HG03575 (cell line): ENCODE measurements at regions not wholly inside any gene's neighbourhood (a gene's known extent, or its start where the extent isn't known, plus 50 kb on each side); places are given as distances from the start of the nearest gene placed in this dataset.
A peak's percentile ranks its signal among the peaks of the same experiment; 100 is the strongest.
"Not testable (repeated sequence)": the region's sequence is repeated elsewhere in the genome, so short reads cannot be mapped to it uniquely, and the experiment has no call there.

Source experiments
- ATAC-seq: cut with Tn5 transposase; IDR thresholded peaks from one replicate; pipeline ENCODE4 v1.9.1; 2021; ENCODE audit not compliant: unreplicated experiment, insufficient number of reproducible peaks, low FRiP score; ENCODE audit errors: extremely low read depth

GRCh38 chr2:211174631-211175030 is 618.2 kb downstream of the CPS1 start:
- no peak for ATAC-seq

- no peak for ATAC-seq
These were observed 619.6 kb downstream of the CPS1 start for GRCh38 chr2:211175956-211176355.

GRCh38 chr2:211176514-211177141 is 620.2 kb downstream of the CPS1 start:
- no peak for ATAC-seq

- ATAC-seq: no peak
These were observed 625.2 kb downstream of the CPS1 start for GRCh38 chr2:211181626-211182025.

- ATAC-seq: no peak
These were observed 631.2 kb downstream of the CPS1 start for GRCh38 chr2:211187602-211188001.

- peak; percentile 56 for ATAC-seq
These were observed 647.6 kb downstream of the CPS1 start for GRCh38 chr2:211203986-211204385.

GRCh38 chr2:211204456-211204855 is 648.1 kb downstream of the CPS1 start:
- ATAC-seq: no peak

- ATAC-seq: no peak
These were observed 648.5 kb downstream of the CPS1 start for GRCh38 chr2:211204902-211205301.

GRCh38 chr2:211205358-211205757 is 649.0 kb downstream of the CPS1 start:
- no peak for ATAC-seq

- no peak for ATAC-seq
These were observed 649.4 kb downstream of the CPS1 start for GRCh38 chr2:211205836-211206235.

GRCh38 chr2:211216221-211216620 is 659.8 kb downstream of the CPS1 start:
- no peak for ATAC-seq

GRCh38 chr2:211219548-211219947 is 663.1 kb downstream of the CPS1 start:
- not testable (repeated sequence) for ATAC-seq

- ATAC-seq: no peak
These were observed 669.4 kb downstream of the CPS1 start for GRCh38 chr2:211225784-211226183.

- ATAC-seq: no peak
These were observed 672.2 kb downstream of the CPS1 start for GRCh38 chr2:211228559-211228958.

GRCh38 chr2:211237586-211238275 is 681.3 kb downstream of the CPS1 start:
- ATAC-seq: no peak

- no peak for ATAC-seq
These were observed 685.5 kb downstream of the CPS1 start for GRCh38 chr2:211241891-211242290.

GRCh38 chr2:211247751-211248150 is 691.4 kb downstream of the CPS1 start:
- no peak for ATAC-seq

GRCh38 chr2:211248841-211249240 is 692.4 kb downstream of the CPS1 start:
- ATAC-seq: no peak

- ATAC-seq: no peak
These were observed 694.6 kb downstream of the CPS1 start for GRCh38 chr2:211251016-211251415.

GRCh38 chr2:211258646-211259335 is 702.4 kb downstream of the CPS1 start:
- no peak for ATAC-seq
